Mesenchymal stem cell (in vitro differentiated cells and primary cell): ENCODE measurements at regions not wholly inside any gene's neighbourhood (a gene's known extent, or its start where the extent isn't known, plus 50 kb on each side); places are given as distances from the start of the nearest gene placed in this dataset.

Source experiments
- DNase-seq: peaks from one replicate; pipeline ENCODE4 v3.0.0-alpha.2; 2013
- H2AFZ ChIP-seq: one replicate; pipeline ENCODE4 v1.6.1; 2013; ENCODE audit warnings: low read depth, mild to moderate bottlenecking, control low read depth, inconsistent platforms, low read length, moderate library complexity
- H2AK5ac ChIP-seq: 2 replicates; pipeline ENCODE4 v1.6.1; 2013; ENCODE audit warnings: low read length, moderate library complexity, mild to moderate bottlenecking, inconsistent platforms; ENCODE audit not compliant: severe bottlenecking
- H2BK120ac ChIP-seq: one replicate; pipeline ENCODE4 v1.6.1; 2013; ENCODE audit warnings: low read depth, mild to moderate bottlenecking, inconsistent platforms, low read length, moderate library complexity
- H2BK12ac ChIP-seq, 2 experiments: one replicate each; pipeline ENCODE4 v1.6.1; 2013; ENCODE audit warnings: inconsistent platforms in 2 of 2, low read length in 2 of 2, mild to moderate bottlenecking in 2 of 2, moderate library complexity in 2 of 2, control low read depth in 1 of 2
- H2BK15ac ChIP-seq: one replicate; pipeline ENCODE4 v1.6.1; 2013; ENCODE audit warnings: mild to moderate bottlenecking, low read depth, inconsistent platforms; ENCODE audit not compliant: poor library complexity, severe bottlenecking
- H2BK5ac ChIP-seq: 2 replicates; pipeline ENCODE4 v1.6.1; 2013; ENCODE audit warnings: low read depth, mild to moderate bottlenecking, low read length, control low read depth, inconsistent platforms; ENCODE audit not compliant: poor library complexity, severe bottlenecking
- H3K14ac ChIP-seq, 2 experiments: one replicate each; pipeline ENCODE4 v1.6.1; 2013; ENCODE audit warnings: inconsistent platforms in 2 of 2, low read length in 2 of 2, control low read depth in 1 of 2, mild to moderate bottlenecking in 1 of 2, moderate library complexity in 1 of 2
- H3K18ac ChIP-seq, 2 experiments: one replicate each; pipeline ENCODE4 v1.6.1; 2013; ENCODE audit warnings: inconsistent platforms in 2 of 2, low read length in 2 of 2, control low read depth in 1 of 2, low read depth in 1 of 2, mild to moderate bottlenecking in 1 of 2
- H3K23ac ChIP-seq, 2 experiments: one replicate each; pipeline ENCODE4 v1.6.1; 2013; ENCODE audit warnings: inconsistent platforms in 2 of 2, low read length in 2 of 2, mild to moderate bottlenecking in 2 of 2, moderate library complexity in 2 of 2, control low read depth in 1 of 2
- H3K27ac ChIP-seq: 2 replicates; pipeline ENCODE4 v1.5.1; 2013; ENCODE audit warnings: mild to moderate bottlenecking, moderate library complexity, low read length, control low read depth, inconsistent platforms; ENCODE audit not compliant: poor library complexity, severe bottlenecking
- H3K27me3 ChIP-seq, 2 experiments: 2 replicates each; pipeline versions ENCODE4 v1.6.1 to v1.7.0; 2013; ENCODE audit warnings: low read length in 2 of 2, mild to moderate bottlenecking in 2 of 2, moderate library complexity in 2 of 2, control low read depth in 1 of 2, inconsistent platforms in 1 of 2; ENCODE audit not compliant: control insufficient read depth in 1 of 2, insufficient read depth in 1 of 2
- H3K36me3 ChIP-seq, 2 experiments: 2 replicates each; pipeline versions ENCODE4 v1.6.1 to v1.7.0; 2013; ENCODE audit warnings: low read length in 2 of 2, control low read depth in 1 of 2, inconsistent platforms in 1 of 2, low read depth in 1 of 2, mild to moderate bottlenecking in 1 of 2; ENCODE audit not compliant: insufficient read depth in 2 of 2, control insufficient read depth in 1 of 2
- H3K4ac ChIP-seq, 2 experiments: one replicate each; pipeline ENCODE4 v1.6.1; 2013; ENCODE audit warnings: inconsistent platforms in 2 of 2, low read length in 2 of 2, mild to moderate bottlenecking in 2 of 2, moderate library complexity in 2 of 2, control low read depth in 1 of 2, low read depth in 1 of 2
- H3K4me1 ChIP-seq: 2 replicates; pipeline ENCODE4 v1.6.1; 2013; ENCODE audit warnings: low read depth, low read length, control low read depth; ENCODE audit not compliant: control insufficient read depth, insufficient read depth
- H3K4me2 ChIP-seq: 2 replicates; pipeline ENCODE4 v1.6.1; 2013; ENCODE audit warnings: low read length, mild to moderate bottlenecking, inconsistent platforms; ENCODE audit not compliant: poor library complexity, severe bottlenecking
- H3K4me3 ChIP-seq, 2 experiments: 2 replicates each; pipeline versions ENCODE4 v1.5.1 to v1.7.0; 2013; ENCODE audit warnings: low read length in 2 of 2, mild to moderate bottlenecking in 2 of 2, control low read depth in 1 of 2, low read depth in 1 of 2; ENCODE audit not compliant: insufficient read depth in 1 of 2
- H3K79me1 ChIP-seq: replicated peaks from 2 replicates; pipeline ENCODE4 v1.6.1; 2013; ENCODE audit warnings: mild to moderate bottlenecking, control low read depth, low read length, inconsistent platforms; ENCODE audit not compliant: poor library complexity, severe bottlenecking
- H3K9ac ChIP-seq: 2 replicates; pipeline ENCODE4 v1.7.0; 2013; ENCODE audit warnings: mild to moderate bottlenecking, low read length, moderate library complexity
- H3K9me3 ChIP-seq: 2 replicates; pipeline ENCODE4 v1.7.0; 2013; ENCODE audit warnings: mild to moderate bottlenecking, low read length; ENCODE audit not compliant: control insufficient read depth
- H4K8ac ChIP-seq: one replicate; pipeline ENCODE4 v1.6.1; 2013; ENCODE audit warnings: inconsistent platforms, mild to moderate bottlenecking, low read length, moderate library complexity
- H4K91ac ChIP-seq: one replicate; pipeline ENCODE4 v1.6.1; 2013; ENCODE audit warnings: mild to moderate bottlenecking, low read length, inconsistent platforms
- WGBS: methylation state at CpG from one replicate; pipeline ENCODE4 v1.1.7; 2013; ENCODE audit warnings: mixed read lengths; 5-methylcytosine and 5-hydroxymethylcytosine counted together

DNA sequence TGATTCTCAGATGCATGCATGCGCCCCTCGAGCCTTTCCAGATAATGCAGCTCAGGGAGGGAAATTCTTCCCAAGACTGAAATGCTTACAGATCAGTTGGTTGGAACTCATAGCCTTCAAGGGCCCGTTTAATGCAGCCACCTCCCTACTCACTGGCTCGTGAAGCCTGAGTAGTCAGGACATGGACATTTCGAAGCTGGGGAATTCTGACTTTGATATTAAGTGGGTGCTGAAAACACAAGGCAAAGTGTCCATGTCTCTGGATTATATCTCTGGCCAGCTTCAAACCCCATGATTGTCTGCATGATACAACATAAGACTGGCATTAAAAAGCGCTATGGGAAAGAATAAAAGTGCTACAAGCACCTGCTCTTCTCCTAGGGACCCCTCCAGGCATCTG, 207.5 kb downstream of the HERPUD2 start:
- Histone ChIP-seq H3K9me3 (no peaks in the 10 kb centered on the region), H3K4me1 (no peaks in the 10 kb centered on the region), H3K4me2 (no peak overlapping the region), H3K18ac (no peak overlapping the region), H2BK12ac (no peak overlapping the region), H2BK5ac (no peak overlapping the region), H2BK120ac (no peak overlapping the region), H3K27ac (no peak overlapping the region), H2AFZ (no peak overlapping the region), H3K4me3 (no peak overlapping the region), H3K79me1 (no peaks in the 10 kb centered on the region), H2AK5ac (no peak overlapping the region), H4K8ac (no peak overlapping the region), H3K36me3 (no peaks in the 10 kb centered on the region), H3K4ac (no peak overlapping the region), H3K23ac (no peak overlapping the region), H2BK15ac (no peak overlapping the region), H3K14ac (no peak overlapping the region), H3K9ac (no peak overlapping the region), H4K91ac (no peak overlapping the region), H3K27me3 (peaks cover 9 to 12% of the 10 kb centered on the region in 2 experiments)
- 93% methylated on average over 6 of the region's 6 CpGs for WGBS
- no peak for DNase-seq

DNA sequence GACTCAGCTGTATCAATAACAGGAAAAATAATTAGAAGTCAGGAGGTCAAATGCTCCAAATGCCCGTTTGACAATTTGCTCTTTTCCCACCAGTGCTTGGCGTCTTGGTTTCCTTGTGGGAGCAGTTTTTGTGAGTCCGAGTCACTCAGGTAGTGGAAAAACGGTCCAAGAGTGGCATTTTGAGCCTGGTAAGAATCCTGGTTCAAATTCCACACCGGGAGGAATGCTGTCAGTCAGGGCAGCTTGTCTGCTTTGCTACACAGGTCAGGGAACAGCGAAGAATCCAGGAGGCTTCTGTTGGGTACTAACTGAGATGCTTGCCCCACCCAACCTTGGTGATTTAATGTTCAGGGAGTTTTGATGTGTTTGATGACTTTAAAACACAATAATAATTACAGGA, 209.5 kb downstream of the HERPUD2 start:
- H4K8ac ChIP-seq: no peak overlapping the region
- no peak overlapping the region for H2BK15ac ChIP-seq
- no peak overlapping the region for H3K23ac ChIP-seq
- H2AK5ac ChIP-seq: no peak overlapping the region
- H3K36me3 ChIP-seq: no peaks in the 10 kb centered on the region
- no peak for DNase-seq
- H3K27ac ChIP-seq: no peak overlapping the region
- no peak overlapping the region for H3K18ac ChIP-seq
- no peak overlapping the region for H3K14ac ChIP-seq
- H3K79me1 ChIP-seq: no peaks in the 10 kb centered on the region
- H3K9ac ChIP-seq: no peak overlapping the region
- WGBS: 50% methylated on average over 6 of the region's 6 CpGs
- H2AFZ ChIP-seq: no peak overlapping the region
- H2BK5ac ChIP-seq: no peak overlapping the region
- peaks cover 18 to 24% of the 10 kb centered on the region in 2 experiments for H3K27me3 ChIP-seq
- H2BK12ac ChIP-seq: no peak overlapping the region
- no peak overlapping the region for H3K4ac ChIP-seq
- H3K4me3 ChIP-seq: no peak overlapping the region
- H3K4me1 ChIP-seq: no peaks in the 10 kb centered on the region
- no peak overlapping the region for H2BK120ac ChIP-seq
- no peak overlapping the region for H3K4me2 ChIP-seq
- H3K9me3 ChIP-seq: no peaks in the 10 kb centered on the region
- no peak overlapping the region for H4K91ac ChIP-seq

DNA sequence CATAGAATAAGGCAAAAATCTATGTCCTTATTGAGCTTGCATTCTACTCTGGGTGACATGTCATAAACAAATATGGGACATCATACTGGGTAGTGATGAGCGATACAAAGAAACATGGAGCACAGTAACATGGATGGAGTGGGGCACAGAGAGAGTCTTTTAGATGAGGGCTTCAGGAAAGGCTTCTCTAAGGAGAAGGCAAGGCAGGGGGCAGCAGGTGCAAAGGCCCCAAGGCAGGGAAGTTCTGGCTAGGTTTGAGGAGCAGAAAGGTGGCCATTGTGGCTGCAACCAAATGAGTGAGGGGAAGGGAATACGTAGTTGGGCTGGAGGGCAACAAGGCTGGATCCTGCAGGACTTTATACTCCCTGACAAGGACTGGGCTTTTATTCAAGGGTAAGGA, 211.4 kb downstream of the HERPUD2 start:
- H3K9me3 ChIP-seq: peaks cover 3% of the 10 kb centered on the region

DNA sequence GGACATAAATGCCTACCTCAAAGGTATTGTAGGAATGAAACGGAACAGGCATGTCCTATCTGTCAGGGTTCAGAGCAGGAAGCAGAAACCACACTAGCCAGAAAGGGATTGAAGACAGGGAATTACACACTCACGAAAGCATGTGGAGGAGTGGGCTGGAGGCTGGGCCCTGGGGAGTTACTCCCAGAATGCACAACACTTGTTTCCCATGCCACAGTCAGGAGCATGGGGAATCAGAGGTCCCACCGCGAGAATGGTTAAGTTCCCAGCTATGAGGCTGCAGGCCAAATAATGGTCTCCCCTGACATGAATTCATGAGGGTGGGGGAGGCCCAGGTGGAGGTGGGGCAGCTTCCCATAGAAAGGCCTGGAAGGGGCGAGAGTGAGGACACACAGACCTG, 212.7 kb downstream of the HERPUD2 start:
- Histone ChIP-seq H3K18ac (no peak overlapping the region), H3K4me3 (no peak overlapping the region), H3K4ac (no peak overlapping the region), H3K79me1 (no peaks in the 10 kb centered on the region), H4K91ac (no peak overlapping the region), H3K27me3 (peaks cover 10 to 28% of the 10 kb centered on the region in 2 experiments), H2AK5ac (no peak overlapping the region), H3K36me3 (no peaks in the 10 kb centered on the region), H2BK5ac (no peak overlapping the region), H2BK15ac (no peak overlapping the region), H3K23ac (no peak overlapping the region), H3K9ac (no peak overlapping the region), H2AFZ (no peak overlapping the region), H3K4me2 (no peak overlapping the region), H3K9me3 (peaks cover 7% of the 10 kb centered on the region), H3K4me1 (no peaks in the 10 kb centered on the region), H3K14ac (no peak overlapping the region), H2BK12ac (no peak overlapping the region), H2BK120ac (no peak overlapping the region), H4K8ac (no peak overlapping the region), H3K27ac (no peak overlapping the region)
- DNase-seq: no peak
- 62% methylated on average over 5 of the region's 5 CpGs for WGBS

More for the DNA sequence above, 211.4 kb downstream of the HERPUD2 start:
- Histone ChIP-seq H3K4ac (no peak overlapping the region), H3K27ac (no peak overlapping the region), H3K79me1 (no peaks in the 10 kb centered on the region), H4K8ac (no peak overlapping the region), H3K9ac (no peak overlapping the region), H3K4me1 (no peaks in the 10 kb centered on the region), H2BK120ac (no peak overlapping the region), H4K91ac (no peak overlapping the region), H3K4me3 (no peak overlapping the region), H2BK12ac (no peak overlapping the region), H2AFZ (no peak overlapping the region), H3K36me3 (no peaks in the 10 kb centered on the region), H3K14ac (no peak overlapping the region), H2BK5ac (no peak overlapping the region), H3K18ac (no peak overlapping the region), H3K4me2 (no peak overlapping the region), H3K23ac (no peak overlapping the region), H2AK5ac (no peak overlapping the region), H2BK15ac (no peak overlapping the region), H3K27me3 (peaks cover 15 to 29% of the 10 kb centered on the region in 2 experiments)
- 89% methylated on average over 2 of the region's 2 CpGs for WGBS
- DNase-seq: no peak
